IPS-18c (cell line): ENCODE measurements at regions not wholly inside any gene's neighbourhood (a gene's known extent, or its start where the extent isn't known, plus 50 kb on each side); places are given as distances from the start of the nearest gene placed in this dataset.
"Not testable (repeated sequence)": the region's sequence is repeated elsewhere in the genome, so short reads cannot be mapped to it uniquely, and the experiment has no call there.

Source experiments
- H3K4me3 ChIP-seq: 2 replicates; pipeline ENCODE4 v1.7.0; 2013; ENCODE audit warnings: low read depth, mild to moderate bottlenecking, low read length, moderate library complexity; ENCODE audit not compliant: insufficient read depth
- H3K9me3 ChIP-seq: one replicate; pipeline ENCODE4 v1.6.1; 2013; ENCODE audit warnings: mild to moderate bottlenecking, low read length, moderate library complexity; ENCODE audit not compliant: control insufficient read depth, insufficient read depth

GRCh38 chr10:38209332-38209731 lies 115.2 kb downstream of the ZNF37A start:
- Histone ChIP-seq H3K4me3 (no peak overlapping the region), H3K9me3 (peaks cover 16% of the 10 kb centered on the region)

DNA sequence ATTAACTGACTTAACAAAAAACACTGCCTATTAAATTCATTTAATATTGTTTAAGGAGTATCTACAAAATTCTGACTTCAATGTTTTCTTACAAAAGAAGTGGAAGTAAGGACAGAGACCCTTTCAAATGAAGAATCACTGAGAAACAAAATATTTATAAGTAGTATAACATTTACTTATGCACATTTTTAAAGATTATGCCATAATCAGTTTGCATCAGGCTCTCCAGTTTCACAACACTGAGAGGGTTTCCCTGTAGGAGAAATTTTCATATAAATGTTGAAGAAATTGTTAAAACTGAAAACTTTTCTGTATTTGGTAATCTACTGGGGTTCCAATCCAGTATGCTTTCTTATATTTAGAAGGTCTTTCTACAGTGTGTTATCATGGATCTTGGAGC lies 115.6 kb downstream of the ZNF37A start:
- not testable (repeated sequence) for H3K4me3 ChIP-seq
- peaks cover 15% of the 10 kb centered on the region for H3K9me3 ChIP-seq

GRCh38 chr10:38212460-38212859 lies 118.3 kb downstream of the ZNF37A start:
- Histone ChIP-seq H3K4me3 (no peak overlapping the region), H3K9me3 (peaks cover 9% of the 10 kb centered on the region)

GRCh38 chr10:38226385-38226784 lies 132.2 kb downstream of the ZNF37A start:
- H3K9me3 ChIP-seq = peaks cover 6% of the 10 kb centered on the region
- no peak overlapping the region for H3K4me3 ChIP-seq

DNA sequence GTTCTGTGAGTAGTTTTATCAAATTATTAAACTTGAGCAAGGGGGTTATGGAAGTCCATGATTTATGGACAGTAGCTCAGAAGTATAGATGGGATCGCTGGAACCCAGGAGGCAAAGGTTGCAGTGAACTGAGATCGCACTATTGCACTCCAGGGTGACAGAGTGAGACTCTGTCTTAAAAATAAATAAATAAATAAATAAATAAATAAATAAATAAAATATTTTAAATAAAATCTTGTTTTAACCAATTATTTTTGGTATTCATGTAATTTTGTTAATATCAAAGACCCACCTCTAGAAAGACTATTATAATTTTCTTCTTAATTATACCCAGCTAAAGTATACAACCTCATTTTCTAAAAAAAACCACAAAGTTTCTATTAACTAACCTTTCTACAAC lies 134.3 kb downstream of the ZNF37A start:
- H3K9me3 ChIP-seq = peaks cover 6% of the 10 kb centered on the region
- H3K4me3 ChIP-seq = no peak overlapping the region

- not testable (repeated sequence) for H3K9me3 ChIP-seq, H3K4me3 ChIP-seq
These were observed 144.3 kb downstream of the ZNF37A start for GRCh38 chr10:38238479-38238878.

GRCh38 chr10:38242061-38242649 lies 148.0 kb downstream of the ZNF37A start:
- not testable (repeated sequence) for H3K4me3 ChIP-seq, H3K9me3 ChIP-seq

- not testable (repeated sequence) for H3K9me3 ChIP-seq
These were observed 154.0 kb downstream of the ZNF37A start for GRCh38 chr10:38248113-38248512.

DNA sequence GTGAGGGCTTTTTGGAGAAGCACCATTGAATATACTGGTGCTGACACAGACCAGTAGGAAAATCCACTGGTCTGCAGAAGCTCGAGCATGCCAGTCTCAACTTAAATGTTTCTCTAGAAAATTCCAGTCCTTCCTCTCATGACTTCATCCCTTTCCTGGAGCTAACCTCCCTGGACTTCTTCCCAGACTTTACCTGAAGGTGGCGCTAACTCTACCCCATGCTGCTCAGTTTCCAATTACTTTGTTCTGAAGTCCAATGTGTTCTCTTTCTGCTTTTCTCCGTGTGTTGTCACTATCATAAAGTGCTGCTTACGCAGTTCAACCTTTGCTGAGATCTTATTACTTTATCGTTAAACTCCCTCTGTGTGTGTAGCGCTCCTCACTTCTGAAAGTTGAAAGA lies 158.4 kb downstream of the ZNF37A start:
- peaks cover 11% of the 10 kb centered on the region for H3K9me3 ChIP-seq
- not testable (repeated sequence) for H3K4me3 ChIP-seq

More at GRCh38 chr10:38248113-38248512, 154.0 kb downstream of the ZNF37A start:
- H3K4me3 ChIP-seq = not testable (repeated sequence)

GRCh38 chr10:38267555-38267954 lies 173.4 kb downstream of the ZNF37A start:
- not testable (repeated sequence) for H3K9me3 ChIP-seq, H3K4me3 ChIP-seq

GRCh38 chr10:38271031-38271430 lies 176.9 kb downstream of the ZNF37A start:
- not testable (repeated sequence) for H3K9me3 ChIP-seq, H3K4me3 ChIP-seq

DNA sequence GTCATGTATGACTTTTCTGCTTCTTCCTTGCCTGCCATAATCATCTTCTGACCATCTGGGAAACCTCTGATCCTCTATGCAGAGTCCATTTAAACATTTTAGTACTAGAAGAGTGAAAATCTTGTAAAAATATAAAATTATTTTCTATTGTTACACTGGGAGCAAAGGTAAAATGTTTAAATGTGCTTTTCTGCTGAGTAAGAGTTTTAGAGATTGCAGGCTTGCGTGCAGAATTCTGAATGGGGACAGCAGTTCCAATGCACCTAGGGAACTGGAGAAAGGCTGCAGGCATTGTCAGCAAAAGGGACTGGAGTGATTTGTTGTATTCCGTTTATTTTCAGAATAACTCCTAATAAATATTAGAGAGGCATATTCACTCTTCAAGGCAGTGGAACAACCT lies 180.7 kb downstream of the ZNF37A start:
- not testable (repeated sequence) for H3K4me3 ChIP-seq, H3K9me3 ChIP-seq

- H3K4me3 ChIP-seq, H3K9me3 ChIP-seq: not testable (repeated sequence)
These were observed 198.4 kb downstream of the ZNF37A start for GRCh38 chr10:38292560-38292959.

GRCh38 chr10:38310111-38310510 lies 216.0 kb downstream of the ZNF37A start:
- H3K9me3 ChIP-seq, H3K4me3 ChIP-seq: not testable (repeated sequence)

DNA sequence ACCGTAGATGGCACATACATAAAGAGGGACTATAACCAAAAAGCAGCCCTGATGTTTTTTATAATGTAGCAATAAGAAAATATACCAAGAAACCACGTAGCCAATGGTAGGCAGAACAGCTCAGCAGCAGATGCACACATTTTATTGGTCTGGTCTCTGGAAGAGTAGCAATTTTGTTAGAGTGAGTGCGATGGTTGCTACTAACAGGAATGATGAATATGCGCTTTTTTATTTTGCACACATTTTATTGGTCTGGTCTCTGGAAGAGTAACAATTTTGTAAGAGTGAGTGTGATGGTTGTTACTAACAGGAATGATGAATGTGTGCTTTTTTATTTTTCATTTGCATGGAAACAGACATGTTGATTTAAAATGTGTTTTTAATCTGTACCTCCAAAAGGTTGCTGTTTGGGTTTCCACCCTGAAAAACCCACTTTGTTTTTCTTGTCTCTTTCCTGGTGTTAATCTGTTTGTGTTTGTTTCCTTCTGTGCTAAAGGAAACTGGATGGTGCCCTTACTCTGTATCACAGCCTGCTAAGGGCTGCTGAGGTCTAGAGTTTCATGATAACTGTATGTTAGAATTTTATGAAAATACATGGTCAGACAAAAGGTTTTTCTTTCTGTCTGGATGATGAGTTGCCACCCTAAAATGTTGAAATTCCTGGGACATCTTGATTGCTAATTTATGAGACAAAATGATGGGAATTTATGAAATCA lies 221.1 kb downstream of the ZNF37A start:
- H3K9me3 ChIP-seq, H3K4me3 ChIP-seq: not testable (repeated sequence)

DNA sequence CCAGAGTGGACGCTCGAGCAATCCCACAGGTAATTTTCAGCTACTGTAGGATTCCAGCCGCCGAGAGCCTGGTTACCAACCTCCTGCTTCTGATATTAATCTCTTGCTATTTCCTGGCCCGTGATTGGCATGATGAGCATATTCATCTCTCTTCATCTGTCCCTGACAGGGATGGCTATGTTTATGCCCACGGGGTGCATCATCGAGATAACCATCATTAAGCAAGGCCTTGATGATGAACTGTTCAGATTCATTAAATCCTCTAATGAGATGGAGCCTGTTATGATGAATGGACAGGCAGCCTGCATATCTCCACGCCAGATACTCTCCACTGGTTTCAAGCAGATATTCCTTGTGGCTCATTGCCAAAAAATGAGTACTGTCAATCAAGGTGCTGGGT lies 227.3 kb downstream of the ZNF37A start:
- not testable (repeated sequence) for H3K4me3 ChIP-seq, H3K9me3 ChIP-seq

DNA sequence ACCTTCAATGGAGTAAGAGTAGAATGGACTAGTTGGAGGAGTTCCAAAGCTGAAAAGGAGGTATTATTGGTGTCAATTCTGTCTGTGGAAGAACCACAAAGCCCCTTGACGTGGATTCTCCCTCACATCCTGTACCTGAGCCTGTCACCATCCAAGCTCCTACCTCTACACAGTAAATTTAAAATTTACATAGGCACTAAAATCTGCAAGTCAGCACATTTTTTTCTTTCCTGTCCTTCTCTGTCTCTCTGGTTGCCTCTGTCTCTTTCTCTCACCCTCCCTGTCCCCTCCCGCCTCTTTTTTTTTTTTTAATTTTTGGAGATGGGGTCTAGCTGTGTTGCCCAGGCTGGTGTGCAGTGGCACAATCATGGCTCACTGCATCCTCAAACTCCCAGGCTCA lies 236.2 kb downstream of the ZNF37A start:
- H3K9me3 ChIP-seq, H3K4me3 ChIP-seq: not testable (repeated sequence)

GRCh38 chr10:38331106-38331505 lies 237.0 kb downstream of the ZNF37A start:
- not testable (repeated sequence) for H3K4me3 ChIP-seq, H3K9me3 ChIP-seq

- not testable (repeated sequence) for H3K4me3 ChIP-seq, H3K9me3 ChIP-seq
These were observed 239.6 kb downstream of the ZNF37A start for GRCh38 chr10:38333699-38334098.
